Neural progenitor cell (in vitro differentiated cells): ENCODE measurements at regions not wholly inside any gene's neighbourhood (a gene's known extent, or its start where the extent isn't known, plus 50 kb on each side); places are given as distances from the start of the nearest gene placed in this dataset.

Experiments used
- EZH2 ChIP-seq: fragments of 200-600 bp; sonication (generic); IDR thresholded peaks from 2 replicates; pipeline ENCODE4 v1.6.1; 2017; ENCODE audit warnings: antibody characterized with exemption, mild to moderate bottlenecking, moderate library complexity
- EZH2phosphoT487 ChIP-seq: fragments of 200-600 bp; sonication (generic); IDR thresholded peaks from 2 replicates; pipeline ENCODE4 v1.6.1; 2017; ENCODE audit warnings: antibody characterized with exemption
- TF ChIP-seq, protein P1 (sequence below): fragments of 200-600 bp; sonication (generic); IDR thresholded peaks from 2 replicates; pipeline ENCODE4 v1.5.1; 2017; ENCODE audit warnings: antibody characterized with exemption, mild to moderate bottlenecking

GRCh38 chr16:51674615-51675014 is 523.5 kb upstream of the SALL1 start:
- TF ChIP-seq, protein P1, sequence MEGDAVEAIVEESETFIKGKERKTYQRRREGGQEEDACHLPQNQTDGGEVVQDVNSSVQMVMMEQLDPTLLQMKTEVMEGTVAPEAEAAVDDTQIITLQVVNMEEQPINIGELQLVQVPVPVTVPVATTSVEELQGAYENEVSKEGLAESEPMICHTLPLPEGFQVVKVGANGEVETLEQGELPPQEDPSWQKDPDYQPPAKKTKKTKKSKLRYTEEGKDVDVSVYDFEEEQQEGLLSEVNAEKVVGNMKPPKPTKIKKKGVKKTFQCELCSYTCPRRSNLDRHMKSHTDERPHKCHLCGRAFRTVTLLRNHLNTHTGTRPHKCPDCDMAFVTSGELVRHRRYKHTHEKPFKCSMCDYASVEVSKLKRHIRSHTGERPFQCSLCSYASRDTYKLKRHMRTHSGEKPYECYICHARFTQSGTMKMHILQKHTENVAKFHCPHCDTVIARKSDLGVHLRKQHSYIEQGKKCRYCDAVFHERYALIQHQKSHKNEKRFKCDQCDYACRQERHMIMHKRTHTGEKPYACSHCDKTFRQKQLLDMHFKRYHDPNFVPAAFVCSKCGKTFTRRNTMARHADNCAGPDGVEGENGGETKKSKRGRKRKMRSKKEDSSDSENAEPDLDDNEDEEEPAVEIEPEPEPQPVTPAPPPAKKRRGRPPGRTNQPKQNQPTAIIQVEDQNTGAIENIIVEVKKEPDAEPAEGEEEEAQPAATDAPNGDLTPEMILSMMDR: no peak
- no peak for TF ChIP-seq EZH2phosphoT487
- no peak for TF ChIP-seq EZH2
